KMS-11 (cell line): ENCODE measurements at regions not wholly inside any gene's neighbourhood (a gene's known extent, or its start where the extent isn't known, plus 50 kb on each side); places are given as distances from the start of the nearest gene placed in this dataset.

Source experiments
- H2AFZ ChIP-seq: fragments of 200-600 bp; sonication (generic); 2 replicates; pipeline ENCODE4 v1.6.1; 2016; ENCODE audit warnings: antibody characterized with exemption, mixed run types, low read depth
- H3K27ac ChIP-seq: fragments of 200-600 bp; sonication (generic); 2 replicates; pipeline ENCODE4 v1.6.1; 2016; ENCODE audit warnings: mild to moderate bottlenecking, mixed run types
- H3K27me3 ChIP-seq: fragments of 200-600 bp; sonication (generic); 2 replicates; pipeline ENCODE4 v1.6.1; 2017; ENCODE audit warnings: mild to moderate bottlenecking, low read depth, mixed run types, moderate library complexity; ENCODE audit not compliant: insufficient read depth
- H3K36me3 ChIP-seq: fragments of 200-600 bp; sonication (generic); 2 replicates; pipeline ENCODE4 v1.6.1; 2017; ENCODE audit warnings: mild to moderate bottlenecking, mixed run types; ENCODE audit not compliant: insufficient read depth
- H3K4me1 ChIP-seq: fragments of 200-600 bp; sonication (generic); 2 replicates; pipeline ENCODE4 v1.6.1; 2016; ENCODE audit warnings: mild to moderate bottlenecking, low read depth, mixed run types; ENCODE audit not compliant: poor library complexity, severe bottlenecking
- H3K4me2 ChIP-seq: fragments of 200-600 bp; sonication (generic); 2 replicates; pipeline ENCODE4 v1.7.0; 2016; ENCODE audit warnings: mild to moderate bottlenecking, mixed run types
- H3K4me3 ChIP-seq: fragments of 200-600 bp; sonication (generic); IDR thresholded peaks from 2 replicates; pipeline ENCODE4 v1.6.1; 2017; ENCODE audit warnings: low read depth, low read length, mixed read lengths; ENCODE audit not compliant: insufficient read depth
- H3K79me2 ChIP-seq: fragments of 200-600 bp; sonication (generic); 2 replicates; pipeline ENCODE4 v1.6.1; 2016; ENCODE audit warnings: low read depth, mixed run types; ENCODE audit not compliant: insufficient read depth
- H3K9ac ChIP-seq: fragments of 200-600 bp; sonication (generic); 2 replicates; pipeline ENCODE4 v1.6.1; 2016; ENCODE audit warnings: mild to moderate bottlenecking, mixed run types
- H4K20me1 ChIP-seq: fragments of 200-600 bp; sonication (generic); 2 replicates; pipeline ENCODE4 v1.6.1; 2016; ENCODE audit warnings: mild to moderate bottlenecking, mixed run types; ENCODE audit not compliant: insufficient read depth
- TF ChIP-seq, protein P1 (sequence below): fragments of 200-600 bp; sonication (generic); conservative IDR thresholded peaks from 2 replicates; pipeline ENCODE4 v1.6.1; 2017; ENCODE audit warnings: low read depth, mild to moderate bottlenecking, antibody characterized with exemption, low read length, moderate library complexity, mixed read lengths

DNA sequence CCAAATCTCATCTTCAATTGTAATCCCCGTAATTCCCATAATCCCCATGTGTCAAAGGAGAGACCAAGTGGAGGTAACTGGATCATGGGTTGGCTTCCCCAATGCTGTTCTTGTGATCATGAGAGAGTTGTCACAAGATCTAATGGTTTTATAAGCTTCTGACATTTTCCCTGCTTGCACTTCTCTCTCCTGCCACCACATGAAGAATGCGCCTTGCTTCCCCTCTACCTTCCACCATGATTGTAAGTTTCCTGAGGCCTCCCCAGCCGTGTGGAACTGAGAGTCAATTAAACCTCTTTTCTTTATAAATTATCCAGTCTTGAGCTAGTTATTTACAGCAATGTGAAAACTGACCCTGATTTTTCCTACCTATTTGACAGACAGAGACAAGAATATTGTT, 162.5 kb upstream of the SYT6 start:
- no peak overlapping the region for H3K27ac ChIP-seq
- no peak overlapping the region for H3K4me2 ChIP-seq
- no peak overlapping the region for H2AFZ ChIP-seq

DNA sequence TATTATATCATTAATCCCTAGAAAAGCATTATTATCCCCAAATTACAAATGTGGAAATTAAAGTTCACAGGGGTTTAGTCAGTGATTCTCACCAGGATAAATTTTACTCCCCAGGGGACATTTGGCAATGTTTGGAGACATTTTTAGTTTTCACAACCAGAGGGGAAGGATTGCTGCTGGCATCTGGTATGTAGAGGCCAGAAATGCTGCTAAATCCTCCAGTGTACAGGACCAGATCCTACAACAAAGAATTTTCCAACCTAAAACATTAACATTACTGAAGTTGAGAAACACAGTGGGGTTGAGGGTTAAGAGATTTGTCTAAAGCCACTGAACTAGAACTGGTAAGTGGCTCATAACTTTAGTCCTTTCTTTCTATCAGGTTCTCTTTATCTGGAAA, 162.0 kb upstream of the SYT6 start:
- no peaks in the 10 kb centered on the region for H3K27me3 ChIP-seq
- no peak overlapping the region for H3K4me3 ChIP-seq
- H3K4me1 ChIP-seq, result no peaks in the 10 kb centered on the region
- H3K36me3 ChIP-seq, result no peaks in the 10 kb centered on the region
- H3K79me2 ChIP-seq, result no peaks in the 10 kb centered on the region
- no peak overlapping the region for H3K9ac ChIP-seq
- no peak overlapping the region for H2AFZ ChIP-seq
- H4K20me1 ChIP-seq, result no peaks in the 10 kb centered on the region
- no peak overlapping the region for H3K27ac ChIP-seq
- H3K4me2 ChIP-seq, result no peak overlapping the region
- TF ChIP-seq, protein P1, sequence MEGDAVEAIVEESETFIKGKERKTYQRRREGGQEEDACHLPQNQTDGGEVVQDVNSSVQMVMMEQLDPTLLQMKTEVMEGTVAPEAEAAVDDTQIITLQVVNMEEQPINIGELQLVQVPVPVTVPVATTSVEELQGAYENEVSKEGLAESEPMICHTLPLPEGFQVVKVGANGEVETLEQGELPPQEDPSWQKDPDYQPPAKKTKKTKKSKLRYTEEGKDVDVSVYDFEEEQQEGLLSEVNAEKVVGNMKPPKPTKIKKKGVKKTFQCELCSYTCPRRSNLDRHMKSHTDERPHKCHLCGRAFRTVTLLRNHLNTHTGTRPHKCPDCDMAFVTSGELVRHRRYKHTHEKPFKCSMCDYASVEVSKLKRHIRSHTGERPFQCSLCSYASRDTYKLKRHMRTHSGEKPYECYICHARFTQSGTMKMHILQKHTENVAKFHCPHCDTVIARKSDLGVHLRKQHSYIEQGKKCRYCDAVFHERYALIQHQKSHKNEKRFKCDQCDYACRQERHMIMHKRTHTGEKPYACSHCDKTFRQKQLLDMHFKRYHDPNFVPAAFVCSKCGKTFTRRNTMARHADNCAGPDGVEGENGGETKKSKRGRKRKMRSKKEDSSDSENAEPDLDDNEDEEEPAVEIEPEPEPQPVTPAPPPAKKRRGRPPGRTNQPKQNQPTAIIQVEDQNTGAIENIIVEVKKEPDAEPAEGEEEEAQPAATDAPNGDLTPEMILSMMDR, result no peak

More for the DNA sequence above, 162.5 kb upstream of the SYT6 start:
- H3K4me1 ChIP-seq, result no peaks in the 10 kb centered on the region
- no peak overlapping the region for H3K9ac ChIP-seq
- no peaks in the 10 kb centered on the region for H3K27me3 ChIP-seq
- no peak overlapping the region for H3K4me3 ChIP-seq
- no peaks in the 10 kb centered on the region for H3K79me2 ChIP-seq
- H4K20me1 ChIP-seq, result no peaks in the 10 kb centered on the region
- TF ChIP-seq, protein P1, result no peak
- H3K36me3 ChIP-seq, result no peaks in the 10 kb centered on the region

DNA sequence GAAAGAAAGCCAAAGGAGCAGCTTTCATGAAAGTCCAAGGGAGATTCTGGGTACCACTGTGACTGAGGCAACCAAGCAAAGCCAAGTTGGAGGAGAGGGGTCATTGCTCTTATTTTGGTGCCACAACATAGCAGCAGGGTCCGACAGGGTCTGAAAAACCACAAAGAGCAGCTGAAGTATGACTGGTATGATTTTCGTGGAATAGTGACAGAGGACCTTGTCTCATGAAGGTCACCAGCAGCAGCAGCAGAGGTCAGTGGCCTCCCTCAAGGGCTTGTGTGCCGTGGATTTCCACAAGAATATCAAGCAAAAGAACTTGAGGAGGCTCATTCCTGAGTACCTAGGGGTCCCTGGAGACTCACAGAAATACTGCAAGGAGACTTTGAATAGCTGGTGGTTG, 160.9 kb upstream of the SYT6 start:
- no peaks in the 10 kb centered on the region for H3K36me3 ChIP-seq
- H3K79me2 ChIP-seq, result no peaks in the 10 kb centered on the region
- H3K4me3 ChIP-seq, result no peak overlapping the region
- no peak overlapping the region for H3K4me2 ChIP-seq
- H2AFZ ChIP-seq, result no peak overlapping the region
- H3K9ac ChIP-seq, result no peak overlapping the region
- no peaks in the 10 kb centered on the region for H3K4me1 ChIP-seq
- H3K27me3 ChIP-seq, result no peaks in the 10 kb centered on the region
- no peaks in the 10 kb centered on the region for H4K20me1 ChIP-seq
- TF ChIP-seq, protein P1, result no peak
- H3K27ac ChIP-seq, result no peak overlapping the region

DNA sequence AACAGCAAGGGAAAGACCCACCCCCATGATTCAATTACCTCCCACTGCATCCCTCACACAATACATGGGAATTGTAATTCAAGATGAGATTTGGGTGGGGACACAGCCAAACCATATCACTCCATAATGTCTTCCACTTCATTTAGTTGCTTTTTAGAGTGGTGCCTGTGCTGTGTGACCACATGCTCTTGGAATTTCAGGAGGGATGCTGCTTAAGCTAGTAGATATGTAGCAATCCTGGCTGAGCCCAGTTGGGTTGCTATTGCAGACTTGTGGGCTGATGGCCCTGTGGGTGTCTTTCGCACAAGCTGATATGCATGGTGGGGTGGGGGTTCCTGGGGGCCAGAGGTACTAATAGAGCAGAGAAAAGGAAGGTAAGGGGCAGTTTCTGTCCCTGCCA, 160.4 kb upstream of the SYT6 start:
- H3K79me2 ChIP-seq, result no peaks in the 10 kb centered on the region
- H4K20me1 ChIP-seq, result no peaks in the 10 kb centered on the region
- H3K4me2 ChIP-seq, result no peak overlapping the region
- H3K36me3 ChIP-seq, result no peaks in the 10 kb centered on the region
- H3K4me3 ChIP-seq, result no peak overlapping the region
- no peak overlapping the region for H2AFZ ChIP-seq
- H3K9ac ChIP-seq, result no peak overlapping the region
- no peak overlapping the region for H3K27ac ChIP-seq
- no peaks in the 10 kb centered on the region for H3K4me1 ChIP-seq
- H3K27me3 ChIP-seq, result no peaks in the 10 kb centered on the region
- TF ChIP-seq, protein P1, result no peak
